T47D (cell line): ENCODE measurements at regions not wholly inside any gene's neighbourhood (a gene's known extent, or its start where the extent isn't known, plus 50 kb on each side); places are given as distances from the start of the nearest gene placed in this dataset.

ENCODE experiments used
- DNase-seq, 2 experiments: peaks; one replicate each; pipeline versions ENCODE4 v3.0.0 to v3.0.0-alpha.2; 2011 to 2012; ENCODE audit warnings: low read depth in 1 of 2, low spot score in 1 of 2
- JUND ChIP-seq: IDR thresholded peaks from 2 replicates; pipeline ENCODE4 v1.6.1; 2012; ENCODE audit warnings: low read depth
- in situ Hi-C: cut with HindIII; loops from 2 replicates; pipeline ENCODE4 v1.10.0; 2016; ENCODE audit warnings: low sequenced_read_pairs, low pct_unique_long_range_greater_than_20kb

DNA sequence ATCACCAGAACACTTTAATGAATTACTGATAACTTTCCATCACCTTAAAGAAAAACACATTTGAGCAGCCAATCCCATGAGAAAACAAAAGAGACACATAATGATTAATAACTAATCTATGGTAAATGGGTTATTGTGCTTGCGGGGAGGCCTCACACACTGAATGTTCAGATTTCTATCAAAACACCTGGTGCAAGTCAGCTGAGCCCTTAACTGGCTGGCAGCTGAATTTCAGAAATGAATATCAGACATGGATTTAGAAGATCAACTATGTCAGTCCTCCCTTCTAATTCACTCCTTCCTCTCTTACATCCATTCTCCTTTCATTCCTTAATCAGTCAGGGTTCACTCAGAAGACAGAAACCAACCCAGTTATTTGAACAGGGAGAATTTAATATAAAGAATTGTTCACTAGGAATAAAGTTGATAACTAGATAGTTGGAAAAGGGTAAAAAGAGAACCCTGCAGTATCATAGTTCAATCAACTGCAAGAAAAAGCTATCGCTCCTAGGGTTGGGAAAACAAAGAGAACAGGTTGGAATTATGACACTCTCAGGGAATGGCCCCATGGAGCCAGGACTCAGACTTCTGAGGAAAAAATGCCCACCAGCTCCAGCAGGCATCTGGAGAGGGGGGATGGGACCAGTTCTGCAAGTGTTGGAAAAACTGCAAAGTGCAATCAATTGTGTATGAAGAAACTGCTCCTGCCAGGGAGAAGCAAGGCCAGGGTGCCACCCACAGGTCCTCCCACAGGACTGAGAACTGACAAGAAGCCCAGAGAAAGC is 577.1 kb upstream of the CDH5 start:
- no peak for DNase-seq
- in situ Hi-C loops: no loop called here
- TF ChIP-seq JUND: no peak

DNA sequence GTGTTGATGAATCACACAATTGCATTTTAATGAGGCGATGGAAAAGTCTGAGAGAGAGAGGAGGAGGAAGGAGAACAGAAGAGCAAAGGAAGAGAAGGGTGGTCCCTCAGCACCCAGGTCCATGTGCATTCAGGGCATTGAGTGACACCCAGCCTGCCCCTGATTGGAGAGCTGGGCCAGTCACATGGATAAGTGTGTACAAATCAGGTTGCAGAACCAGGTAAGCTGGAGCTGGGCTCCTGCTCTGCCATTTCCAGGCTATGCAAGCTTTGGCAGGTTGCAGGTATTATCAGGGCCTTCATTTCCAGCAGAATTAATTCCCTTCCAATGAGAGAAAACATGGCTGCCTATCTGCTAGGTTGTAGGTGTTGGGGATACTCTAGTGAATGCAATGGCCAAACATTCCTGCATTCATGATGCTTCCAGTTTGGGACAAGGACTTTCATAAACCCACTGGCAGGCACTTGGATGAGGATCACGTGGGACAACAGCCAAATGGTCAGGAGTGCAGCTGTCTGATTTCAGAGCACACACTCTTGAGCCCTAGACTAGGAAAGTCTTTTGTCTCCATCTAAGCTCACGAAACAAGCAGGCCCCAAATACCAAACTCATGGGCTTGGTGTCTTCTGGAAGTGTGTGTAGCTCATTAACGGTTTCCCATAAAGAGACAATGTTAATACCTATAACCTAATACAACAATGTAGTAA is 577.9 kb upstream of the CDH5 start:
- in situ Hi-C loops: no loop called here
- TF ChIP-seq JUND: no peak
- DNase-seq: no peak

DNA sequence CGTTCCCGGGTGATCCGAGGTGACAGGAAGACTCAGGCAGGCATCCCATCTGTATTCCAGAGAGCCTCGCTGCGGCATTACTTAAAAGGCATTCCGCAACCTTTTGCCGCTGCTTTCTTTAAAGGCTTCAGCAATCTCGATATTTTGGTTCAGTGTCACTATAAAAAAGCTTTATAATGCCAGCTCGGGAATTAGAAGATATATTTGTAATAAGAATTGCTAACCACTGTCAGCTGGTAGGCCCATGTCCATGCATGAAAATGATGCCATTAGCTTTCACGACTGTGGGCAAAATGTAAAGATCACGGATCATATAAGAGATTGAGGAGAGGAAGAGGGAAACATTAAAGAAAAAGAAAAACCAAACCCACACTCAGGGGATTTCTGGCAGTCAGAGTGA is 578.6 kb upstream of the CDH5 start:
- in situ Hi-C loops: no loop called here
- no peak for TF ChIP-seq JUND
- DNase-seq: no peak

DNA sequence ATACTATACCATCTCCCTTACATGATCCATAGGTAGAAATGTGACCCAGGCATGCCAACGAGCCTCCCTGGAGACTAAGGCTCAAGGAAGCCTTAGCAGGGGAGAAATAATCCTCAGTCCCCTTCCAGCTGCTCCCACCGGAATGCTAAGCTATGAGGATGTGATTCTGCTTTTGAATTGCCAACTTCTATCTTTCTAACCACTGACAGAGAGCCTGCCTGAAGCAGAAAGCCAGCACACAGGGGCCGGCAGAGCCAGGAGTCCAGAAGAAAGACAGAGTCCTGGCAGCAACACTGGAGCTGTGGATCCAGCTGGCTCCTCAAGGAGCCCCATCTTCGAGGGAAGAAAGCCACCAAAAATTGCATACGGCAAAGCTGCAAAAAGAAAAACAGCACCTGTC is 579.6 kb upstream of the CDH5 start:
- in situ Hi-C loops: no loop called here
- no peak for DNase-seq
- TF ChIP-seq JUND: no peak

DNA sequence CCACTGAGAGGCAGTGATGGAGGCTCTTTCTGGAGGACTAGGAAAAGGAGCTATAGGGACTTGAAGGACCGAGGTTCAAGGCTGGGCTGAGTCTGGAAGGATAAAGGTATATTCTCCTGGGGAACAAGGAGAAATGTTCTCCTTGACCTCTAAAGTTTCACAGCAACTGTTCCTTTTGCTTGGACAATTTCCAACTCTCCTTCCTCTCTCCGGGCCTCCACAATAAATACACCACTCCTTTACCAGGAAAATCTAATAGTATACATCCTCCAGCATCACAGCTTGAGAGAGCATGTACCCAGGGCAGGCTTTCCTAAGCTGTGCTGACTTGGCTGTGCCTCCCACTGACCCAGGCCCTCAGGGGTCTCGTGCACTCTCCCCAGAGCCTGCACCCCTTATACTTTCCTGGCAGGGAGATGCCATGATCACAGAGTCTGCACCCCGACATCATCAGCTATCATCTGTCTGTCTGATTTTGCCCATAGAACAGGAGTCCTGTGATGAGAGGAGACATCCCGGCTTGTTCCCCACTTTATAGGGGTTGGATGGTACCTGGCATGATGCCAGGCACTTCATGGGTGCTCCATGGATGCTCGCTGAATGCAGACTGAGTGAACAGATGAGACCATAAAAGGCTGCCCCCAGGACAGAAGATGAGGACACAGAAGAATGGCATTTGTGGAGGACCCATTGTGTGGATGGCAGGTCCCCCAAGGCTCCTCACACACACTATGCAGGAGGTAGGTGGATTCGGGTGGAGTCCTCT is 582.6 kb upstream of the CDH5 start:
- in situ Hi-C loops: no loop called here
- no peak for DNase-seq
- no peak for TF ChIP-seq JUND

DNA sequence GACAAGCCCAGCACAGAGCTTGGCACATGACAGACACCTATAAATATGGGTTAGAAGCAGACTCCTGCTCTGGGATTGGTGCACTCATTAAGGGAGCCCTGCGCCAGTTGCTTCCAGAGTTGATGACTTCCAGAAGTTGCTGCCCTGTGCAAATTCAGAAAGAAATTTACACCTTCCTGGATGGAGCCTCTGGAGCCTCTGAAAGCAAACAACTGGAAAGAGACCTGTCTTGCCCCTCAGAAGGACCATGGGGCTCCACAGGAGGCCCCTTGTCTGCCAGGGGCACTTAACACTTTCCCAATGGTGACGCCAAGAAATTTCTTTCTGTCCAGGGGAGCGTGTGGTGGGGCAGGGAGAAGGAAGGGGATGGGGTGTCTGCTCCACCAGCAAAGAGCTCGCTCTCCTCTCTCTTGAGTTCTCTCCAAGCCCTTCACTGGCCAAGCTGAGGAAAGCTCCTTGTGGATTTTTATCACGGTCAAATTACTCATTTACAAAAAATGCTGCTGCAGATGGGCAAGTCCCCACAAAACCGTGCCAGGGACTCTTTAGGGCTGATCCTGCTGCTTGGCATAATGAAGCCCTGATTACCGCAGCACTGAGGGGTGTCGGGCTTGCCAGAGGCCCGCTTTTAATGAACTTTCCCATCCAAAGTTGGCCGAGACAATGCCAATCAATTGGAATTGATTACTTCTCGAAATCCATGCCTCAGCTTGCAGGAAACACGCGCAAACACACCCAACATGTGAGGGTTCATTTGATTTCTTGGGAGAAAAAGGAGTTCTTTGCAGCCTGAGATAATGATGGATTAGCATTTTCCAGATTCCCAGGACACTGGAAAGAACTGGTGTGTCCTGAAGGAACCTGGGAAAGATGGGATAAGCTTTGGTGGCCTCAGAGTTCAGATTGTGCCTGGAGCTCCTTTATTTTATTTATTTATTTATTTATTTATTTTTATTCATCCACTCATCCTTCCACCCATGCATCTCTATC is 583.6 kb upstream of the CDH5 start:
- TF ChIP-seq JUND: no peak
- no peak for DNase-seq
- in situ Hi-C loops: no loop called here

DNA sequence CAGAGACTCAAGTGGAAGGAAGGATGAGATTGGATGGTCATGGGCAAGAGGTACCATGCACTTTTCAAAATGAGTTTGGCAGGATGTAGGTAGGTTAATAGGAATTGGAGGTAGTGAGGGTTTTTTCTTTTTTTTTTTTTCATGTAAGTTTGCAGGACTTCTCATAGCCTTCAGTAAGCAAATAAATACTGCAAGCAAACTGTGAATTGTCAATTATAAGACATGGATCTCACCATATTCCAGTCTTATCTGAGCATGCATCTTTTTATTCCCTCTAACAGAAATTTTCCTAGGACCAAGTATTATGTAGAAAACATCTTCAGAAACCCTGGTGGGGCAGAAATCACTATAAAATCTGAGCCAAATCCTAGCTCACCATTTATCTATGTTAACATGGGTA is 584.6 kb upstream of the CDH5 start:
- no peak for TF ChIP-seq JUND
- in situ Hi-C loops: no loop called here
- DNase-seq: no peak

DNA sequence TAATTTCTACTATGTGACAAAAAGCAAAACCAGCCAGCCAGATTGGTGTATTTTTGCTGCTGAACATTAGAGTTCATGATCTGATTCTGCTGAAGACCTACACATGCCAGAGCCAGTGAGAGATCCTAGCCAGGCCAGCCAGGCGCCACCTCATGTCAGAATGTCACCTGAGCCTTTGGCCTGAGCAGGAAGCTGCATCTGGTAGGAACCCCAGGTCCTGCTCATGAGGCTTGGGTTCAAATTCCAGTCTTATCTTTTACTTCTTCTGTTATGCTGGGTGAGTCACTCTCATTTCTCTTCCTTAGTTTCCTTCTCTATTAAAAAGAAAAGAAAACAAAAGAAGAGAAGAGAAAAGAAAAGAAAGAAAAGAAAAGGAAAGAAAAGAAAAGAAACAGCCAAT is 585.1 kb upstream of the CDH5 start:
- no peak for DNase-seq
- in situ Hi-C loops: no loop called here
- TF ChIP-seq JUND: no peak

DNA sequence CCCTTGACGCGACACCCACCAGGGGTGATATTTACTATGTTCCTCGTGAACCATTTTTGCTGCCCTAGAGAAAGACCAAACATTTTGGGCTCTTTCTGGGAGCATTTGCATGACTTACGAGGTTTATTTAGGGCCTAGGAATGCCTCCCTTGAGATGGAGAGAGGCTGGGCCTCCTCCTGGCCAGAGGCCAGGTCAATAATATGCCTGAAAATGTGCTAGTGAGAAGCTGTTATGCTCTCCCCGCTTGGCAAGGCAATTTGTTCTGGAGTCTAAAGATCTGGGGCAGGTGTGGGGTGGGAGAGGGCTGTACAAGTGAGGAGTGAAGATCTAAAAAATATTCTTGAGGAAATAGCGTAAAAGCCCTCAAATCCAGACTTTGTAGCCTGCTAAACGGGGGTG is 587.3 kb upstream of the CDH5 start:
- TF ChIP-seq JUND: no peak
- DNase-seq: no peak
- in situ Hi-C loops: no loop called here

DNA sequence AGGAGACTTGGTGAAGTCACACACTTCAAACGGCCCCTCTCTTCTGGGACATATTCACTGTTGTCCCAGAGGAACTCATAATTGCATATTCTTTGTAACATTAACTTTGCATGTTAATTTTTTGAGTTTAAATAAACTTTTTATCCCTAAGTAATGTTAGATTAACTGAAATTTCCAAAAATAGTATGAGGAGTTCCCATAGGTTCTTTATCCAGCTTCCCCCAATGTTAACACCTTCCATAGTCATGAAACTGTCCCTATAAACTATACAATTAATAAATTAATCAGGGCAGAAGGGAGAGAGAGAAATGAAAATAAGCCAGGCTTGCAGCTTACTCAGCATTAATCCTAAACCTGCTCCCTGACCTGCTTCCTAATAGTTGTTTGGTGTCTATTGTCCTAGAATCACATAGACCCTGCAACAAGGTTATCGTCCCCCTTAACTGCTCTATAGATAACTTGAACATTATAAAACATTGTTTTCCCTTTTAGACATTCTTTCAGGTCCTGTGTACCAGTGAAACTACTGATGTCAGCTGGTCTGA is 589.8 kb upstream of the CDH5 start:
- TF ChIP-seq JUND: no peak
- in situ Hi-C loops: no loop called here
- no peak for DNase-seq

DNA sequence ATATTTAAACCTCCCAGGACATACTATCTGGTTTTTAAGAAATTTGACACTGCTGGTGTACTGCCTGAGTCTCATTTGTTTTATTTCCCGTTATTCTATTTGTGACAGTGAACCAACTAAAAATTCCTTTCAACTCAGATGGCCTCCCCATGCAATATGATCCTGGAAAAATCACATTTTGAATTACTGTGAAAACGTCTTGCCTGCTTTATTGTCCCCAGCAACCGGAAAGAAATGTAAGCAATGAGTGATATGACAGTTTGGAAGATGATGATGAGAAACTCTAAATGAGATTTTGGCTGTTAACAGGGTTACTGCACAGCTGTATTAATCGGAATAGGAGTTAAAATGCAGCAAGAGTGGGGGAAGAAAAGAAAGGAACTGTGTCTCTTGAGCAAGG is 590.7 kb upstream of the CDH5 start:
- DNase-seq: no peak
- TF ChIP-seq JUND: no peak
- in situ Hi-C loops: no loop called here

DNA sequence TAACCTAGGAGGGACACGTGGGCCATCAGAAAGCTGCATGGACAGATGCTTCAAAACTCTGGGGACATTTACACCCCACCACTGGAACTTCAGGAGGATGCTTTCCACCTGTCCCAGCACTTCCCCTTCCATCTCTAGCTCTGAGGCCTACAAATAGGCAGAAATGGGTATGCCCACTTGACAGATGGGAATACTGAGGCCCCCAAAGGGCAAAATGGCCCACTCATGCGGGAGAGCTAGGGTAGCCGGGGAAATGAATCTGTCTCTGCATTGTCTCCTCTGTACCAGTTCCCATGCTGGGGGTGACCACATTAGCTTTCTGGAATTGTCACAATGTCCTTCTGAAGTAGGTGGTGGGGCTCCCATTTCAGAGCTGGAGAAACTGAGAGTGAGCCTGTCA is 592.1 kb upstream of the CDH5 start:
- TF ChIP-seq JUND: no peak
- in situ Hi-C loops: no loop called here
- no peak for DNase-seq
